HepG2 (cell line): ENCODE measurements at regions not wholly inside any gene's neighbourhood (a gene's known extent, or its start where the extent isn't known, plus 50 kb on each side); places are given as distances from the start of the nearest gene placed in this dataset.

ENCODE experiments used
- AKNA ChIP-seq: sonication (generic); formaldehyde crosslinking; IDR thresholded peaks from 2 replicates; pipeline ENCODE4 v1.4.0; 2020; ENCODE audit warnings: missing genetic modification reagents, borderline replicate concordance
- MXD3 ChIP-seq: IDR thresholded peaks from 2 replicates; pipeline ENCODE4 v1.6.1; 2016; ENCODE audit warnings: mild to moderate bottlenecking, missing biosample characterization, missing genetic modification reagents
- NBN ChIP-seq: fragments of 450-650 bp; conservative IDR thresholded peaks from 2 replicates; pipeline ENCODE4 v1.6.1; 2017
- TBP ChIP-seq: sonication (generic); formaldehyde crosslinking; IDR thresholded peaks from 2 replicates; pipeline ENCODE4 v1.5.0; 2020; ENCODE audit warnings: missing genetic modification reagents
- ZNF407 ChIP-seq: sonication (generic); formaldehyde crosslinking; IDR thresholded peaks from one replicate; pipeline ENCODE4 v1.5.1; 2020; ENCODE audit warnings: mild to moderate bottlenecking, missing genetic modification reagents; ENCODE audit errors: not compliant biosample characterization

- no peak for TF ChIP-seq AKNA (CRISPR knock-in tag)
- no peak for TF ChIP-seq NBN
- no peak for TF ChIP-seq TBP (CRISPR knock-in tag)
- no peak for TF ChIP-seq ZNF407
- no peak for TF ChIP-seq MXD3 (CRISPR knock-in tag)
Observed at GRCh38 chr5:109619606-109620005, 70.1 kb upstream of the MAN2A1 start (continued).
